PFSK-1 (cell line): ENCODE measurements at regions not wholly inside any gene's neighbourhood (a gene's known extent, or its start where the extent isn't known, plus 50 kb on each side); places are given as distances from the start of the nearest gene placed in this dataset.

Experiments used
- FOXP2 ChIP-seq: optimal IDR thresholded peaks from 2 replicates; pipeline ENCODE3; 2011; ENCODE audit warnings: borderline replicate concordance, control low read depth, inconsistent platforms; ENCODE audit not compliant: insufficient read depth; ENCODE audit errors: extremely low read length, extremely low read depth
- POLR2AphosphoS5 ChIP-seq: IDR thresholded peaks from 2 replicates; pipeline ENCODE4 v1.6.1; 2012; ENCODE audit warnings: low read depth, mild to moderate bottlenecking, control low read depth, low read length, moderate library complexity
- REST ChIP-seq, 2 experiments: IDR thresholded peaks; 2 replicates each; pipeline versions ENCODE4 v1.6.1 to v1.8.0; 2011 to 2012; ENCODE audit warnings: low read depth in 2 of 2, low read length in 2 of 2, control low read depth in 1 of 2, inconsistent platforms in 1 of 2, mild to moderate bottlenecking in 1 of 2, moderate library complexity in 1 of 2; ENCODE audit not compliant: insufficient read depth in 1 of 2
- SIN3A ChIP-seq: IDR thresholded peaks from 2 replicates; pipeline ENCODE4 v1.6.1; 2012; ENCODE audit warnings: mild to moderate bottlenecking, low read length, moderate library complexity, borderline replicate concordance; ENCODE audit not compliant: insufficient read depth
- TAF1 ChIP-seq: IDR thresholded peaks from 2 replicates; pipeline ENCODE4 v1.6.1; 2012; ENCODE audit warnings: low read length, control low read depth, borderline replicate concordance; ENCODE audit not compliant: insufficient read depth

- no peak for TF ChIP-seq TAF1
- no peak for TF ChIP-seq POLR2AphosphoS5
- TF ChIP-seq SIN3A: no peak
- TF ChIP-seq REST (IDR thresholded peaks at IDR 0.05; ENCODE audit: insufficient read depth in 1 of 2, low read depth in 2 of 2, low read length in 2 of 2): no peak
- TF ChIP-seq FOXP2: no peak
Measured at GRCh38 chr1:232334246-232334645, 295.7 kb downstream of the SIPA1L2 start.
